Tibial nerve (tissue), 4 donors: ENCODE measurements at regions not wholly inside any gene's neighbourhood (a gene's known extent, or its start where the extent isn't known, plus 50 kb on each side); places are given as distances from the start of the nearest gene placed in this dataset.

Experiments used
- EP300 ChIP-seq, 2 donors: sonication (generic); formaldehyde crosslinking; IDR thresholded peaks; one replicate each; pipeline ENCODE4 v1.6.1; 2017; ENCODE audit warnings: antibody characterized with exemption in 2 of 2, mild to moderate bottlenecking in 1 of 2
- POLR2A ChIP-seq, 2 donors: fragments of 450-650 bp; IDR thresholded peaks; one replicate each; pipeline ENCODE4 v1.6.1; 2017; ENCODE audit warnings: antibody characterized with exemption in 2 of 2, mild to moderate bottlenecking in 2 of 2, moderate library complexity in 2 of 2
- TF ChIP-seq, protein P1 (sequence below), 5 experiments: fragments of 200-600 bp in 3 of 5; fragments of 450-650 bp in 2 of 5; sonication (generic) in 3 of 5; IDR thresholded peaks; one replicate each; pipeline ENCODE4 v1.5.1; 2016 to 2019; ENCODE audit warnings: antibody characterized with exemption in 5 of 5, mild to moderate bottlenecking in 3 of 5, moderate library complexity in 2 of 5

DNA sequence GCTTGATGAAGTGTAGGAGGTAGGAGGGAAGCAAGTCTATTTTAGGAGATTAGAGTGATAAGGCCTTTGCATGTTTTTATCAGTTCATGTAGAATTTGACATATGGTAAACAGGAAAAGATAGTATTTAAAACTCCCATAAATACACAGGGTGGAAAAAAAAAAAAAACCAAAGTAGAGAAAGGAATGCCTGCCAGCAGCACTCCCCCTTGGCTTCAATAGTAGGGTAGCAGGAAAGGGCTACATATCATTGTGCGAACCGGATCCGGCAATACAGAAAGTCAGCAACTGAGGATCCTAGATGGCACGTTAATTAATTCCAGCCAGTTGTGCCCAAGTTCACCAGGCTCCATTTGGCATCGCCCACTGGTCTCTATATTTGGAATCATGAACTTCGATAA is 159.6 kb upstream of the SMIM21 start:
- TF ChIP-seq, protein P1, sequence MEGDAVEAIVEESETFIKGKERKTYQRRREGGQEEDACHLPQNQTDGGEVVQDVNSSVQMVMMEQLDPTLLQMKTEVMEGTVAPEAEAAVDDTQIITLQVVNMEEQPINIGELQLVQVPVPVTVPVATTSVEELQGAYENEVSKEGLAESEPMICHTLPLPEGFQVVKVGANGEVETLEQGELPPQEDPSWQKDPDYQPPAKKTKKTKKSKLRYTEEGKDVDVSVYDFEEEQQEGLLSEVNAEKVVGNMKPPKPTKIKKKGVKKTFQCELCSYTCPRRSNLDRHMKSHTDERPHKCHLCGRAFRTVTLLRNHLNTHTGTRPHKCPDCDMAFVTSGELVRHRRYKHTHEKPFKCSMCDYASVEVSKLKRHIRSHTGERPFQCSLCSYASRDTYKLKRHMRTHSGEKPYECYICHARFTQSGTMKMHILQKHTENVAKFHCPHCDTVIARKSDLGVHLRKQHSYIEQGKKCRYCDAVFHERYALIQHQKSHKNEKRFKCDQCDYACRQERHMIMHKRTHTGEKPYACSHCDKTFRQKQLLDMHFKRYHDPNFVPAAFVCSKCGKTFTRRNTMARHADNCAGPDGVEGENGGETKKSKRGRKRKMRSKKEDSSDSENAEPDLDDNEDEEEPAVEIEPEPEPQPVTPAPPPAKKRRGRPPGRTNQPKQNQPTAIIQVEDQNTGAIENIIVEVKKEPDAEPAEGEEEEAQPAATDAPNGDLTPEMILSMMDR (IDR thresholded peaks at IDR 0.05) = no peak
- TF ChIP-seq POLR2A (IDR thresholded peaks at IDR 0.05) (no peak), EP300 (IDR thresholded peaks at IDR 0.05) (no peak)
